WTC11 (cell line): ENCODE measurements at regions not wholly inside any gene's neighbourhood (a gene's known extent, or its start where the extent isn't known, plus 50 kb on each side); places are given as distances from the start of the nearest gene placed in this dataset.

Experiments used
- CREB1 ChIP-seq: sonication (generic); formaldehyde crosslinking; IDR thresholded peaks from 2 replicates; pipeline ENCODE4 v1.8.0; 2023; ENCODE audit warnings: mild to moderate bottlenecking, missing genetic modification reagents
- ETV6 ChIP-seq: sonication (generic); formaldehyde crosslinking; IDR thresholded peaks from 2 replicates; pipeline ENCODE4 v1.8.1; 2022; ENCODE audit warnings: mild to moderate bottlenecking, missing genetic modification reagents
- SP1 ChIP-seq: sonication (generic); formaldehyde crosslinking; conservative IDR thresholded peaks from 2 replicates; pipeline ENCODE4 v1.8.1; 2022; ENCODE audit warnings: missing genetic modification reagents
- TP53 ChIP-seq: sonication (generic); formaldehyde crosslinking; IDR thresholded peaks from 2 replicates; pipeline ENCODE4 v1.8.1; 2023; ENCODE audit warnings: mild to moderate bottlenecking, missing genetic modification reagents
- TF ChIP-seq, protein P1 (sequence below): fragments of 200-600 bp; IDR thresholded peaks from 2 replicates; pipeline ENCODE4 v1.8.0; 2022; ENCODE audit warnings: antibody characterized with exemption
- TF ChIP-seq, protein P2 (sequence below): sonication (generic); formaldehyde crosslinking; IDR thresholded peaks from 2 replicates; pipeline ENCODE4 v1.8.0; 2022; ENCODE audit warnings: mild to moderate bottlenecking, missing genetic modification reagents
- TF ChIP-seq, protein P3 (sequence below): sonication (generic); formaldehyde crosslinking; conservative IDR thresholded peaks from 2 replicates; pipeline ENCODE4 v1.8.1; 2022; ENCODE audit warnings: mild to moderate bottlenecking, missing genetic modification reagents

DNA sequence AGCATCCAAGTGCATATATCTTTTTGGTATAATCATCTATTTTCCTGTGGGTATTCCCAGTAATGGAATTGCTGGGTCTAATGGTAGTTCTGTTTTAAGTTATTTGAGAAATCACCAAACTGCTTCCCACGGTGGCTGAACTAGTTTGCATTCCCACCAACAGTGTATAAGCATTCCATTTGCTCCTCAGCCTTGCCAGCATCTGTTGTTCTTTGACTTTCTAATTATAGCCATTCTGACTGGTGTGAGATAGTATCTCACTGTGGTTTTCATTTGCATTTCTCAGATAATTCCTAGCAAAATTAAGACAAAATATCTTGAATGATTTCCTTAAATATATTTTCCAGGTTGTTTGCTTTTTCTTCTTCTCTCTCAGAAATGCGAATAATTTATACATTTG, 341.1 kb downstream of the GBA3 start:
- TF ChIP-seq, protein P1, sequence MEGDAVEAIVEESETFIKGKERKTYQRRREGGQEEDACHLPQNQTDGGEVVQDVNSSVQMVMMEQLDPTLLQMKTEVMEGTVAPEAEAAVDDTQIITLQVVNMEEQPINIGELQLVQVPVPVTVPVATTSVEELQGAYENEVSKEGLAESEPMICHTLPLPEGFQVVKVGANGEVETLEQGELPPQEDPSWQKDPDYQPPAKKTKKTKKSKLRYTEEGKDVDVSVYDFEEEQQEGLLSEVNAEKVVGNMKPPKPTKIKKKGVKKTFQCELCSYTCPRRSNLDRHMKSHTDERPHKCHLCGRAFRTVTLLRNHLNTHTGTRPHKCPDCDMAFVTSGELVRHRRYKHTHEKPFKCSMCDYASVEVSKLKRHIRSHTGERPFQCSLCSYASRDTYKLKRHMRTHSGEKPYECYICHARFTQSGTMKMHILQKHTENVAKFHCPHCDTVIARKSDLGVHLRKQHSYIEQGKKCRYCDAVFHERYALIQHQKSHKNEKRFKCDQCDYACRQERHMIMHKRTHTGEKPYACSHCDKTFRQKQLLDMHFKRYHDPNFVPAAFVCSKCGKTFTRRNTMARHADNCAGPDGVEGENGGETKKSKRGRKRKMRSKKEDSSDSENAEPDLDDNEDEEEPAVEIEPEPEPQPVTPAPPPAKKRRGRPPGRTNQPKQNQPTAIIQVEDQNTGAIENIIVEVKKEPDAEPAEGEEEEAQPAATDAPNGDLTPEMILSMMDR, result no peak
- TF ChIP-seq, protein P2, sequence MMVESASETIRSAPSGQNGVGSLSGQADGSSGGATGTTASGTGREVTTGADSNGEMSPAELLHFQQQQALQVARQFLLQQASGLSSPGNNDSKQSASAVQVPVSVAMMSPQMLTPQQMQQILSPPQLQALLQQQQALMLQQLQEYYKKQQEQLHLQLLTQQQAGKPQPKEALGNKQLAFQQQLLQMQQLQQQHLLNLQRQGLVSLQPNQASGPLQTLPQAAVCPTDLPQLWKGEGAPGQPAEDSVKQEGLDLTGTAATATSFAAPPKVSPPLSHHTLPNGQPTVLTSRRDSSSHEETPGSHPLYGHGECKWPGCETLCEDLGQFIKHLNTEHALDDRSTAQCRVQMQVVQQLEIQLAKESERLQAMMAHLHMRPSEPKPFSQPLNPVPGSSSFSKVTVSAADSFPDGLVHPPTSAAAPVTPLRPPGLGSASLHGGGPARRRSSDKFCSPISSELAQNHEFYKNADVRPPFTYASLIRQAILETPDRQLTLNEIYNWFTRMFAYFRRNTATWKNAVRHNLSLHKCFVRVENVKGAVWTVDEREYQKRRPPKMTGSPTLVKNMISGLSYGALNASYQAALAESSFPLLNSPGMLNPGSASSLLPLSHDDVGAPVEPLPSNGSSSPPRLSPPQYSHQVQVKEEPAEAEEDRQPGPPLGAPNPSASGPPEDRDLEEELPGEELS (CRISPR knock-in tag), result no peak
- TF ChIP-seq TP53 (CRISPR knock-in tag) (no peak), SP1 (no peak), CREB1 (CRISPR knock-in tag) (no peak), ETV6 (CRISPR knock-in tag) (no peak)
- TF ChIP-seq, protein P3, sequence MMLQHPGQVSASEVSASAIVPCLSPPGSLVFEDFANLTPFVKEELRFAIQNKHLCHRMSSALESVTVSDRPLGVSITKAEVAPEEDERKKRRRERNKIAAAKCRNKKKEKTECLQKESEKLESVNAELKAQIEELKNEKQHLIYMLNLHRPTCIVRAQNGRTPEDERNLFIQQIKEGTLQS, result no peak
